ENCODE measurements at regions not wholly inside any gene's neighbourhood (a gene's known extent, or its start where the extent isn't known, plus 50 kb on each side); places are given as distances from the start of the nearest gene placed in this dataset.

GRCh38 chr4:153122855-153123254 lies 81.4 kb upstream of the TRIM2 start:
- no peak for TF ChIP-seq POLR2A (IDR thresholded peaks at IDR 0.05; ENCODE audit: low read length)
- no peak for TF ChIP-seq GATA1 (IDR thresholded peaks at IDR 0.05; ENCODE audit: low read depth, low read length)
- DNase-seq, result no peak

DNA sequence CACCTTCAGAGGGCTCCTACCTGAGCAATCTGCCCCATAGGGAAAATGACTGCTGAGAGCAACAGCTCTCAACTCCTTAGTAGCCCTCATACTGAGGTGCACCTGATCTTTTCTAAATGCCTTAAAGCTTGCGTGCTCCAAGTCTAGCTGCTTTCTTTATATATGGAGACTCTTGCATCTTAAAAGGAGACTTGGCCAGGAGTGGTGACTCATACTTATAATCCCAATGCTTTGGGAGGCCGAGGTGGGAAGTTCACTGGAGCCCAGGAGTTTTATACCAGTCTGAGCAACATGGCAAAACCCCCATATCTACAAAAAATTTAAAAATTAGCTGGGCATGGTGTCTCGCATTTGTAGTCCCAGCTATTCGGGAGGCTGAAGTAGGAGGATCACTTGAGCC lies 78.1 kb upstream of the TRIM2 start:
- TF ChIP-seq GATA1 (IDR thresholded peaks at IDR 0.05; ENCODE audit: low read depth, low read length) (no peak), POLR2A (IDR thresholded peaks at IDR 0.05; ENCODE audit: low read length) (no peak)
- no peak for DNase-seq

DNA sequence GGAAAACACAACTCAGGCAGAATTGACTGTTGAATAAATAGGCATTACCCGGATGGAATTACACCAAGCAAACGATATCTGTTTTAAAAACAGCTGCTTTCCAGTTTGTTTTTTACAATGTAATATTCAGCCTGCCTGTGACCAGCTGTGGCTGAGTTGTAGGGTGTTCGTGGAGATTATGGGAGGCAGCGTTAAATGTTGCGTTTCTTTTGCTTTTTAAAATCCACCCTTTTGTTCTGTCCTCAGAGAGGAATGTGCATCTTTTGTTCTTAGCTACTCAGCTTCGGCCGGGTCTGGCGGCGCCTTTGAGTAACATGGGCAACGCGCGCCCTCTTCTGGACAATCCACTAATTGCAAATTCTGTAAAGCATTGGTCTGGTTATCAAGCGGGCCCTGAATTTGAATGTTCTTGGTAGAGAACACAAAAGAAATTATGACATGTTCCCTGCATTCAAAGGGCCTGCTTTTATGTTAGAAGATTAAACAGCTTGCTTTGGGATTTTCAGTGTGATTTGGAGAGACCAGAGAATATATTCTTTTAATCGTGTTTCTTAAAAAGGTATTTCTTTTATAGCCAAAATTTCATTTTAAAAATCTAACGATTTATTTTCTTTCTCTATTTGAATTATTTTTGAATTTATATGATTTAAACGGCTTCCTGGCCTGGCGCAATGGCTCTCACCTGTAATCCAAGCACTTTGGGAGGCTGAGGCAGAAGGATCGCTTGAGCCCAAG lies 76.3 kb upstream of the TRIM2 start:
- DNase-seq, result peak; percentile 83 to 93
- TF ChIP-seq GATA1 (IDR thresholded peaks at IDR 0.05; ENCODE audit: low read depth, low read length) (no peak), POLR2A (IDR thresholded peaks at IDR 0.05; ENCODE audit: low read length) (no peak)

DNA sequence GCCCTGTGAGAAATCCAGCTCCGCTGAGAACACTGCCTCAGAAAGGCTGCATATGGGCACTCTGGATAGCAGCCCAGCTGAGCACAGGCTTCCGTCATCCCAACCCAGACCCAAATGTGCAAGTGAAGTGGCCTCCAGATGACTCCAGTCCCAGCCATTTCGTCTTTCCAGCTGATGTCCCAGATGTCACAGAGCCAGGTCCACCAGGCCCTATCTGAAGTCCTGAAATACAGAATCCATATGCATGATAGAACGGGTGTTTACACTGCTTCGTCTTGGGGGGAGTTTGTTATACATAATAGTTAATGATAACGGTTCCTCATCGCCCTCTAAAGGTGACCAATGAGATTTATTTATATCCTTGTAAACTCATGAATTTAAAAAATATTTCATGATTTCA lies 72.6 kb upstream of the TRIM2 start:
- TF ChIP-seq POLR2A (IDR thresholded peaks at IDR 0.05; ENCODE audit: low read length) (no peak), GATA1 (IDR thresholded peaks at IDR 0.05; ENCODE audit: low read depth, low read length) (no peak)
- DNase-seq, result peak; percentile 15 to 19

DNA sequence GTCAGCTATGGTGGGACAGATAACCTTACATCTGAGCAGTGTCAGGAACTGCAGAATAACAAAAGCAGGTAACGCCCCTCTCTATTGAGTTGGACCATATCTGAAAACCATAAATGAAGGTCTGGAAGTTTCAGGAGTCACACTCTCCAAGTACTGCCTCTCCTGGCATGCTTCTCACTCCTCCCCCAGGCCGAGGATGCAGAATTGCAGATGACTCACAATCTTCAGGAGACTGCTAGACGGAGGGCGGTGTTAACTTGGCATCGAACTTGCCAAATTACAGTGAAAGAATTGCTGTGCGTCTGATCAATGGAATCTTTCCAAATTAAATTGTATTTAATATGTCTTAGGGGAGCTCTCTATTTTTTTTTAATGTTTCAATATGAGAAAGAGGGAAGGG lies 67.1 kb upstream of the TRIM2 start:
- DNase-seq, result peak; percentile 64 to 80
- TF ChIP-seq POLR2A (IDR thresholded peaks at IDR 0.05; ENCODE audit: low read length) (no peak), GATA1 (IDR thresholded peaks at IDR 0.05; ENCODE audit: low read depth, low read length) (no peak)

DNA sequence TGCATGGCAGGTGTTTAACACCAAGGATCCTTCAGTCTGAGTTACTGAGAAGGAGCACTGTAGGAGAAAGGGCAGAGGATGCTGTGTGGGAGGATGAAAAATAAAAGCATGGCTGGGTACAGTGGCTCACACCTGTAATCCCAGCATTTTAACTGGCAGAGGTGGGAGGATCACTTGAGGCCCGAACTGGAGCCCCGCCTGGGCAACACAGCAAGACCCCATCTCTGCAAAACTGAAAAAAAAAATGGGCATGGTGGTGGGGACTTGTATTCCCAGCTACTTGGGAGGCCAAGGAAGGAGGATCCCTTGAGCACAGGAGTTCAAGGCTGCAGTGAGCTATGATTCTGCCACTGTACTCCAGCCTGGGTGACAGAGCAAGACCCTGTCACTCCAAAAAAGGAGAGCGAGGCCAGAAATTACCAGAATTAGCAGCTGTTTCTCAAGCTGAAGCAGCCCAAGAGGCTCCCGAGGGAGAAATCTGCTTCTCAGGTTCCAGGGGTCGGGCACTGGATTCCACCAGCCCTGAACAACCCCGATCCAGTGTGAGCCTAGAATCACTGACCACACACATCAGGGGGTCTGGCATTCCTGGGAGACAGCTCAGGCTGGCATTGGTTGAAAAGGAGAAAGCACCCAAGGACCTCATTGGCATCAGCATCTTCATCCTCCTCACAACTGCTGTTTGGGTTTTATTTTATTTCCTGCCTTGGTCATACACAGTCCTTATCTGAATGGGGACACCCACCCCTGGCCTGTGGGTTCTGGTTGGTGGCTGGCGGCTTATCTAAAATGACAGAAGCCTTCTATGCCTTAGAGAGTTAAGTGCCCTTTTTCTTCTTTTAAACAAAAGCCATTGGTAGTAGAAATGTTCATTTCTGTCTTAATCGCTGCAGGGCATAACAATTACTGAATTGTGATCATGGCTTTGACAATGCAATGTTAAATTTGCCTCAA lies 66.3 kb upstream of the TRIM2 start:
- peak; percentile 90 to 94 for DNase-seq
- peak; percentile 59 for TF ChIP-seq POLR2A (IDR thresholded peaks at IDR 0.05; ENCODE audit: low read length)
- peak; percentile 87 for TF ChIP-seq GATA1 (IDR thresholded peaks at IDR 0.05; ENCODE audit: low read depth, low read length)

GRCh38 chr4:153138736-153139135 lies 65.5 kb upstream of the TRIM2 start:
- TF ChIP-seq GATA1 (IDR thresholded peaks at IDR 0.05; ENCODE audit: low read depth, low read length), result no peak
- no peak for TF ChIP-seq POLR2A (IDR thresholded peaks at IDR 0.05; ENCODE audit: low read length)
- DNase-seq, result peak; percentile 59 to 61

DNA sequence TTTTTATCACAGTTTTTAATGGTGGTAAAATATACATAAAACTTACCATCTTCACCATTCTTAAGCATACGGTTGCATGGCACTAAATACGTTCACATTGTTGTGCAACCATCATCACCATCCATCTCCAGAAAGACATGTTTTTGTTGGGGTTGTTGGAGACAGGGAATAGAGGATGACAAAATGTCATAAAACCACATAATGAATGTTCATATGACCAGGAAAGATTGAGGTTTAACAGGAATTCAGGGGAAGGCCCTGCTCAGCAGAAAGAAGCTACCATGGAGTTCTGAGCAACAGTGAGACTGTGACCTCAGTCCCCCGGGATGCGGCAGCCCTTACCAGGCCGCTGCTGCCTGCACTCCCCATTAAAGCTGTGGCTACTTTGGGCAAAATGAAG lies 63.9 kb upstream of the TRIM2 start:
- no peak for DNase-seq
- TF ChIP-seq GATA1 (IDR thresholded peaks at IDR 0.05; ENCODE audit: low read depth, low read length) (no peak), POLR2A (IDR thresholded peaks at IDR 0.05; ENCODE audit: low read length) (no peak)

GRCh38 chr4:153141238-153141637 lies 63.0 kb upstream of the TRIM2 start:
- no peak for DNase-seq
- no peak for TF ChIP-seq POLR2A (IDR thresholded peaks at IDR 0.05; ENCODE audit: low read length)
- TF ChIP-seq GATA1 (IDR thresholded peaks at IDR 0.05; ENCODE audit: low read depth, low read length), result no peak

GRCh38 chr4:153142700-153143438 lies 61.4 kb upstream of the TRIM2 start:
- TF ChIP-seq GATA1 (IDR thresholded peaks at IDR 0.05; ENCODE audit: low read depth, low read length) (no peak), POLR2A (IDR thresholded peaks at IDR 0.05; ENCODE audit: low read length) (no peak)
- peak; percentile 73 to 87 for DNase-seq

GRCh38 chr4:153143527-153144348 lies 60.5 kb upstream of the TRIM2 start:
- DNase-seq, result peak; percentile 55 to 76
- TF ChIP-seq GATA1 (IDR thresholded peaks at IDR 0.05; ENCODE audit: low read depth, low read length) (no peak), POLR2A (IDR thresholded peaks at IDR 0.05; ENCODE audit: low read length) (no peak)

DNA sequence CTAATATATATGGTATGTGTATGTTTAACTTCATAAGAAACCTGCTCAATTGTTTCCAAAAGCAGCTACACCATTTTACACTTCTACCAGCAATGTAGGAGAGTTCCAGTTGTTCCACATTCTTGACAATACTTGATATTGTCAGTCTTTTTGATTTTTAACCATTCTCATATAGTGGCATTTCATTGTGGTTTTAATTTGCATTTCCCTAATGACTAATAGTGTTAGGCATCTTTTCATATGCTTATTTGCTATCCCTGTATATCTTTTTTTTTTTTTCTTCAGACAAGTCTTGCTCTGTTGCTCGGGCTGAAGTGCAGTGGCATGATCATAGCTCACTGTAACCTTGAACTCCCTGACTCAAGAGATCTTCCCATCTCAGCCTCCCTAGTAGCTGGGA lies 58.2 kb upstream of the TRIM2 start:
- DNase-seq, result no peak
- TF ChIP-seq GATA1 (IDR thresholded peaks at IDR 0.05; ENCODE audit: low read depth, low read length) (no peak), POLR2A (IDR thresholded peaks at IDR 0.05; ENCODE audit: low read length) (no peak)

GRCh38 chr4:153146961-153147360 lies 57.3 kb upstream of the TRIM2 start:
- peak in 1 of 2 experiments; percentile 31 for DNase-seq

More at GRCh38 chr4:153146961-153147360, 57.3 kb upstream of the TRIM2 start:
- TF ChIP-seq POLR2A (IDR thresholded peaks at IDR 0.05; ENCODE audit: low read length) (no peak), GATA1 (IDR thresholded peaks at IDR 0.05; ENCODE audit: low read depth, low read length) (no peak)
